ENCODE measurements at regions not wholly inside any gene's neighbourhood (a gene's known extent, or its start where the extent isn't known, plus 50 kb on each side); places are given as distances from the start of the nearest gene placed in this dataset.

DNA sequence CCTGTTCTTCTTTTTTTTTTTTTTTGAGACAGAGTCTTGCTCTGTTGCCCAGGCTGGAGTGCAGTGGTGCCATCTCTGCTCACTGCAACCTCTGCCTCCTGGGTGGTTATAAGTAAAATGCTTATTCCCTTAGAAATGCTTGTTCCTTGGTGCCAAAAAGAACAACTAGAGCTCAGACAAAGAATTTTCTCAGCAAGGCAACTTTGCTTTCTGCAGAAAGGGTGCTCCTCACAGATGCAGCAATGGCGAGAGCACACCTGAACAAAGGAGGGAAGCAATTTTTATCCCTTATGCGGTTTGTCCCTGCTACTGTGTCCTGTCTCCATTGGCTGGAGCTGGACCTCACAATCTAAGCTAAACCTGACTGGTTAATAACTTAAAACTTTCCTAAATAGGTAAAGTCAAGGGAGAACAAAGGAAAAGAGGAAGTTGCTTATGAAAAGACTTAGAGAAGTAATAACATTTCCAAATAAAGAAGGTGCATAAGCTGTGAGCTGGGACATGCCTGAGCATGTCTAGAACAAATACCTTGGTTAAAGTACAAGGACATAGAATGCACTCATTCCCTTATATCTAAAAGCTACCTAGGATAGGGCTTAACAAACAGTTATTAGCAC is 90.0 kb upstream of the PRR5 start:
- no peak for DNase-seq

DNA sequence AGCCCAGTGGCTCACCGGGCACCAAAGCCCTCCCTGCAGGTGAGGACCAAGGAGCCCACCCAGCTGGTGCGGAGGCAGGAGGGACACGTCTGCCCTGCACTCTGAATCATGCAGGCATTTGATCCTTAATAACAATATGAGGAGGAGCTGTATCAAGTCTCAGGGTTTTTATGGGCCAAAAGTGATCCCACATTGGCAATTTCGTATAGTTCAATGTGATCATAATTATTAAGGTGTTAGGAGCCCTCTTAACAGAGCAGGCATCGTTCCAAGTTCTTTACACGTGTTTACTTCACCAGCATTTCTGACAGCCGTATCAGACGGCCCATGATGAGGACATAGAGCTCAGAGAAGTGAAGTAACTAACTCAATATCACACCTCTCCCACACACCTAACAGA is 91.9 kb upstream of the PRR5 start:
- no peak for DNase-seq

GRCh38 chr22:44609400-44609988 is 92.5 kb upstream of the PRR5 start:
- no peak for DNase-seq

DNA sequence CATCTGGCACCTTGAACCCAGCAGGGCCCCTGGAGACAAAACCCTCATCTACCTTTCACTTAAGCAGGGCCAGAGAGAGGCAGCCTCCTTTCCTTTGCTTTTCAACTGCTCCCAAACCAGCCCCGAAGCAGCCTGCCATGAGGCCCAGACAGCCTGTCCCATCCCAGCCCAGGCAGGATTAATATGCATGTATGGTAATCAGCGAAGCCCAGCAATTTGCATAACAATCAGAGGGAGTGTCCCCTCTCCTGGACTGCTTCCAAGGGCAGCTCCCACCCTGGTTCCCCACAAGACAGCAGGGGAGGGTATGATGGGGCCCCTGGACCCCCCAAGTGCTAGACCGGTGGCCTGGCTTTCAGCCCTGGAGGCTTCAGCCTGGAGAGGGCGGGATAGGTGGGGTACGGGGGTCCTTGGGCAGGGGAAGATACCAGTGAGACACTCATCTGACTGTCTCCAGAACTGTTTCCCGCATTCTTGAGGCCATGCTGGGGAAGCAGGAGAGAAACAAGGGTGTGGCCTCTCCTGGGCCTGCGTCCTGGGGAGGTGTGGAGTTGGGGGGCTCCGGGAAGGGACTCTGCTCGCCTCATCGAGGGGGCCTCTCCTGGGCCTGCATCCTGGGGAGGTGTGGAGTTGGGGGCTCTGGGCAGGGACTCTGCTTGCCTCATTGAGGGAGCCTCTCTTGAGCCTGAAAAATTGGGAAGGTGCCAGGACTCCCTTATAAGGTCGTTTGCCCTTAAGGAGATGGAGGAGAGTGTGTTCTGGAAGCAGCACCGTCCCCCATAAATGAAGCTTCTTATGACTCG is 93.2 kb upstream of the PRR5 start:
- no peak for DNase-seq

GRCh38 chr22:44606126-44606525 is 95.9 kb upstream of the PRR5 start:
- no peak for DNase-seq

DNA sequence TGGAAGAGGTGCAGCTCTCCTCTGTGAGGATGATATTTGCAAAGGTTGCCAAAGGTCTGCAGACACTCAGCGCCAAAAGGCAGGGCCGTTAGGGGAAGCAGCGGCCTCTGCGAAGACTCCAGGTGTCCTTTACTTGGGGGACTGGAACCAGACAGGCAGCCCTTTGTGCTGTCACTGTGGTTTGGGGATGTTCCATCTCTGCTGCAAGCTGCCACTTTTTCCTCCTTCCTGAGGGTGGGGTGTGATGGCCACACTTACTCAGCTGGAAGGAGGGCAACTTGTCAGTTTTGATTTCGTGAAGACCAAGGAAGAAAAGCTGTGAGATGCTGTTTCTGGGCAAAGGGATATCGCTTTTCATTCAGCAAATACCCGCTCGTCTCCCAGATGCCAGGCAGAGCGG is 96.5 kb upstream of the PRR5 start:
- DNase-seq: no peak

DNA sequence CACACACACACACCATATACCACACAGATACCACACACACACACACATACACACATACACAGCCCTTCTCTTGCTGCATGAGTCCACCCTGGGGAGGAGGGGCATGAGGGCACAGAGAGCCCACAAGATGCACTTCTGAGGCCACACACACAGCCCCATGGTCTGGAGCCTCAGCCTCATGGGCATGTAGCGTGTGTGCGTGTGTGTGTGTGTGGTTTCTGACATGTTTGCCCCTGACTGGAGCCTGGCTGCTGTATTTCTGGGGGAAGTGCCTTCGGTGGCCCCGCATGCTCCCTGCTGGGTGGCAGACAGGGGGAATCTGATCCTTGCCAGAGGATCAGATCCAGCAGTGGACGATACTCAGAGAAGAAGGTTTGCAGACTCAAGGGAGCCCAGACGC is 97.0 kb upstream of the PRR5 start:
- DNase-seq: no peak

GRCh38 chr22:44604455-44604854 is 97.5 kb upstream of the PRR5 start:
- no peak for DNase-seq

DNA sequence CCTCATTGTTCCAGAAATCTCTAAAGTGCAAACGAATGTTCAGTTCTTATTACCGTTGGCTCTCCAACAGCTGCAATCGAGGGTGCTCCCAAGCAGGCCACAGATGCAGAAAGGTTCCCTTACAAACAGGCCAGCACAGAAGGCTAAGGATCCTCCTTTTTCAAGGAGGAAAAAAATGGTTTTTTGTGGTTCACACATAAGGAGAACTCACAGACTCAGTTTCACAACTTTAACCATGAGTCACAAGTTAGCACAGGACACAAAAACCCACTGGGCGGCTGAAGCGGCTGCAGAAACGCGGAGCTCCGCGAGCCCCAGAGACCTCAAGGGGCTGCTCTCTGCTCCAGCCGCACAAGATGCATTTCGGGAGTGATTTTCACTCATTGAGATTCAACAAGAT is 98.2 kb upstream of the PRR5 start:
- DNase-seq: no peak

GRCh38 chr22:44601725-44602124 is 100.3 kb upstream of the PRR5 start:
- no peak for DNase-seq

- no peak for DNase-seq
Measured at GRCh38 chr22:44601189-44601588, 100.8 kb upstream of the PRR5 start.

- DNase-seq: no peak
Measured at GRCh38 chr22:44600207-44600785, 101.7 kb upstream of the PRR5 start.

- no peak for DNase-seq
Measured at GRCh38 chr22:44599500-44600140, 101.6 kb upstream of the RTL6 start.

GRCh38 chr22:44599084-44599483 is 101.1 kb upstream of the RTL6 start:
- DNase-seq: no peak

- DNase-seq: no peak
Measured at GRCh38 chr22:44597616-44598015, 99.6 kb upstream of the RTL6 start.

GRCh38 chr22:44596396-44597125 is 98.5 kb upstream of the RTL6 start:
- DNase-seq: no peak

GRCh38 chr22:44595841-44596341 is 97.9 kb upstream of the RTL6 start:
- no peak for DNase-seq

DNA sequence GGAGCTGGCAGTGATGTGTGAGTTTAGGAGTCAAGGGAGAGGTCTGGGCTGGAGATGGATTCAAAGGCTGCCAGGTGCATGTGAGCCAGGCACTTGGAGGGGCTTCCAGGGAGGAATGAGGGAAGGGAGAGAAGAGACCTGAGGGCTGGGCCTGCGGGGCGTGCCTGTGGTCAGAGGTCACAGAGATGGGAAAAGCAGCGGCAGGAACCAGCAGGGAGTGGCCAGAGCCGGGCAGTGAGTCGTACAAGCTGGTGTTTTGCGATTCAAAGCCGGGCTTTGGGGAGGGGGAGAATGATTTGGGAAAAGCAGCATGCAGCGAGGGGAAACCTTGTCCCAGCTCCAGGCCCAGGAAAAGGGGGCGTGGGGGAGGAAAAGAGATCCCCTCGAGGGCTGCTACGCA is 96.9 kb upstream of the RTL6 start:
- DNase-seq: no peak

- DNase-seq: no peak
Measured at GRCh38 chr22:44592824-44593148, 94.8 kb upstream of the RTL6 start.

GRCh38 chr22:44592126-44592823 is 94.2 kb upstream of the RTL6 start:
- no peak for DNase-seq

DNA sequence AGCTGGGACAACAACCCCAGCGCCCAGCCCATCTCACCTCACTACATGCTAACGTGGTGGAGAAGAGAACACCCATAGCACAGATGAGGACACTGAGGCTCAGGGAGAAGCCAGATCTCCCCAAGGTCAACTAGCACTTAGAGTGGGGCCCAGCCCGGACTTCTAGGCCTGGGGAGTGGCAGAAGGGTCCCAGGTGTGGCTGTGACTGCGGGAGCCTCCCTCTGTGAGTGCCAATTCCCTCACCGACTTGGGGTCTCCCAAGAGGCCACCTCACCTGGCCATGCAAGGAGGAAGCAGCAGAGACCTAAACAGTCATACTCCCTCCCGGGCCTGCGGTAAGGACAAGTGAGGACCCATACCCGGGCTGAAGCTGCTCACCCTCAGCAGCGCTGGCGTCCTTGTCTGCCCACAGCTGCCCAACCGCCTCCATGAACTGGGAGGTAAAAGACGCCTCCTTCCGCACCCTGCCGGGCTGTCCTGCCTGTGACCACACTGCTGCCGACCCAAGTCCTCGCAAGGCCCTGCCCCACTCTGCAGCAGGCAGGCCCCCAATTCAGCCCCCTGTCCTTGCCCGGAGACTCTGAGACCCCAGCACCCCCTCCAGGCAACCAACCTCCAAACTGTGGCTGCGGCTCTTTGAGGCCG is 93.2 kb upstream of the RTL6 start:
- no peak for DNase-seq

DNA sequence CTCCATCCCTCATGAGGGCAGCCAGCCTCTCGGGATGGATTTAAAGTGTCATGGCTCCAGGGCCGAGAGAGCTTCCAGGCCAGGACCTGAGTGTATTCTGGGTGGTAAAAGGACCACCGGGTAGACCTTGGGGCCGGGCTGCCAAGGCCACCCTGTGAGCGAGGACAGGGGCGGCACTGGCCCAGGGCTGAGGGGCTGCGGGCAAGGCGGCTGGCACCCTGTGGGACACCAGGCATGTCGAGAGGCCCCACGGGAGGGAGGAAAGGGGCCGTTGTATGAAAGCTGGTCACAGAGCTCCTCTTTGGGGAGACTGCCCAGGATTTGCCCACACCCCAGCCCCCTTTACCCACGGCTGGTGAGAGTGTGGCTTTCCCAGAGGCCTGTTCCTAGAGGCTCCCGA is 92.3 kb upstream of the RTL6 start:
- DNase-seq: no peak
